ENCODE measurements at regions not wholly inside any gene's neighbourhood (a gene's known extent, or its start where the extent isn't known, plus 50 kb on each side); places are given as distances from the start of the nearest gene placed in this dataset.
"Not testable (repeated sequence)": the region's sequence is repeated elsewhere in the genome, so short reads cannot be mapped to it uniquely, and the experiment has no call there.

GRCh38 chr5:62817043-62817442, 238.4 kb downstream of the LRRC70 start:
- not testable (repeated sequence) for TF ChIP-seq CTCF (conservative IDR thresholded peaks at IDR 0.05; ENCODE audit: low read length); EZH2phosphoT487 (IDR thresholded peaks at IDR 0.05; ENCODE audit: borderline replicate concordance, low read depth, low read length)
